Nephron (organoid): ENCODE measurements at regions not wholly inside any gene's neighbourhood (a gene's known extent, or its start where the extent isn't known, plus 50 kb on each side); places are given as distances from the start of the nearest gene placed in this dataset.
A peak's percentile ranks its signal among the peaks of the same experiment; 100 is the strongest.
"Not testable (repeated sequence)": the region's sequence is repeated elsewhere in the genome, so short reads cannot be mapped to it uniquely, and the experiment has no call there.

ENCODE experiments used
- H3K27ac Mint-ChIP-seq, 3 experiments: 2 replicates each; pipeline ENCODE4 v1.8.0; 2020; ENCODE audit warnings: mixed read lengths in 3 of 3, mild to moderate bottlenecking in 2 of 3, moderate library complexity in 1 of 3
- H3K27me3 Mint-ChIP-seq: 2 replicates; pipeline ENCODE4 v1.8.0; 2021; ENCODE audit warnings: low read depth, mild to moderate bottlenecking, moderate library complexity, mixed read lengths
- H3K36me3 Mint-ChIP-seq: 2 replicates; pipeline ENCODE4 v1.8.0; 2020; ENCODE audit warnings: low read depth, mixed read lengths
- H3K4me1 Mint-ChIP-seq: 2 replicates; pipeline ENCODE4 v1.8.0; 2020; ENCODE audit warnings: mixed read lengths
- H3K4me3 Mint-ChIP-seq, 3 experiments: 2 replicates each; pipeline ENCODE4 v1.8.0; 2020; ENCODE audit warnings: mild to moderate bottlenecking in 3 of 3, mixed read lengths in 3 of 3, moderate library complexity in 2 of 3
- H3K9me3 Mint-ChIP-seq: 2 replicates; pipeline ENCODE4 v1.8.0; 2020; ENCODE audit warnings: mixed read lengths
- TF ChIP-seq, protein P1 (sequence below), 3 experiments: fragments of 200-600 bp; sonication (generic); IDR thresholded peaks; one replicate each; pipeline ENCODE4 v1.5.0; 2021; ENCODE audit warnings: antibody characterized with exemption in 3 of 3; ENCODE audit not compliant: unreplicated experiment in 3 of 3

DNA sequence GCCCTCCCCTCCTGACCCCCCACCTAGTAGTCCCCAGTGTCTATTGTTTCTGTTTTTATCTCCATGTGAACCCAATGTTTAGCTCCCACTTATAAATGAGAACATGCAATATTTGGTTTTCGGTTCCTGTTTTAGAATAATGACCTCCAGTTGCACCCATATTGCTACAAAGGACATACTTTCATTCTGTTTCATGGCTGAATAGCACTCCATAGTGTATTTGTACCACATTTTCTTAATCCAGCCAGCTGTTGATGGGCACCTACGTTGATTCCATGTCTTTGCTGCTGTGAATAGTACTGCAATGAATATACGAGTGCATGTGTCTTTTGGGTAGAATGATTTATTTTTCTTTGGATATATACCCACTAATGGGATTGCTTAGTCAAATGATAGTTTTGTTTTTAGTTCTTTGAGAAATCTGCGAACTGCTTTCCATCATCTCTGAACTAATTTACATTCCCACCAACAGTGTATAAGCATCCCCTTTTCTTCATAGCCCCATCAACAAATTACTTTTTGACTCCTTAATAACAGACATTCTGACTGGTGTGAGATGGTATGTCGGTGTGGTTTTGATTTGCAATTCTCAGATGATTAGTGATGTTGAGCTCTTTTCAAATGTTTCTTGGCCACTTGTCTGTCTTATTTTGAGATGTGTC lies 128.4 kb upstream of the PHYHIPL start:
- H3K4me1 Mint-ChIP-seq = peaks cover 15% of the 10 kb centered on the region
- H3K36me3 Mint-ChIP-seq = no peaks in the 10 kb centered on the region
- no peak overlapping the region for H3K4me3 Mint-ChIP-seq
- peaks cover 19% of the 10 kb centered on the region for H3K9me3 Mint-ChIP-seq
- H3K27ac Mint-ChIP-seq = no peak overlapping the region
- H3K27me3 Mint-ChIP-seq = no peaks in the 10 kb centered on the region
- TF ChIP-seq, protein P1, sequence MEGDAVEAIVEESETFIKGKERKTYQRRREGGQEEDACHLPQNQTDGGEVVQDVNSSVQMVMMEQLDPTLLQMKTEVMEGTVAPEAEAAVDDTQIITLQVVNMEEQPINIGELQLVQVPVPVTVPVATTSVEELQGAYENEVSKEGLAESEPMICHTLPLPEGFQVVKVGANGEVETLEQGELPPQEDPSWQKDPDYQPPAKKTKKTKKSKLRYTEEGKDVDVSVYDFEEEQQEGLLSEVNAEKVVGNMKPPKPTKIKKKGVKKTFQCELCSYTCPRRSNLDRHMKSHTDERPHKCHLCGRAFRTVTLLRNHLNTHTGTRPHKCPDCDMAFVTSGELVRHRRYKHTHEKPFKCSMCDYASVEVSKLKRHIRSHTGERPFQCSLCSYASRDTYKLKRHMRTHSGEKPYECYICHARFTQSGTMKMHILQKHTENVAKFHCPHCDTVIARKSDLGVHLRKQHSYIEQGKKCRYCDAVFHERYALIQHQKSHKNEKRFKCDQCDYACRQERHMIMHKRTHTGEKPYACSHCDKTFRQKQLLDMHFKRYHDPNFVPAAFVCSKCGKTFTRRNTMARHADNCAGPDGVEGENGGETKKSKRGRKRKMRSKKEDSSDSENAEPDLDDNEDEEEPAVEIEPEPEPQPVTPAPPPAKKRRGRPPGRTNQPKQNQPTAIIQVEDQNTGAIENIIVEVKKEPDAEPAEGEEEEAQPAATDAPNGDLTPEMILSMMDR (IDR thresholded peaks at IDR 0.05; ENCODE audit: unreplicated experiment in 3 of 3) = no peak

- H3K4me1 Mint-ChIP-seq = peaks cover 15% of the 10 kb centered on the region
- H3K27me3 Mint-ChIP-seq, H3K27ac Mint-ChIP-seq, H3K36me3 Mint-ChIP-seq, H3K4me3 Mint-ChIP-seq: not testable (repeated sequence)
- H3K9me3 Mint-ChIP-seq = peaks cover 25% of the 10 kb centered on the region
These were observed 122.9 kb upstream of the PHYHIPL start for GRCh38 chr10:59053502-59053901.

GRCh38 chr10:59055045-59055444 lies 121.4 kb upstream of the PHYHIPL start:
- H3K27ac Mint-ChIP-seq = peak overlapping the region in 2 of 3 experiments; percentile 26 to 69
- peaks cover 24% of the 10 kb centered on the region for H3K9me3 Mint-ChIP-seq
- no peaks in the 10 kb centered on the region for H3K36me3 Mint-ChIP-seq
- peaks cover 7% of the 10 kb centered on the region for H3K27me3 Mint-ChIP-seq
- TF ChIP-seq, protein P1 (IDR thresholded peaks at IDR 0.05; ENCODE audit: unreplicated experiment in 3 of 3) = no peak
- H3K4me1 Mint-ChIP-seq = peaks cover 15% of the 10 kb centered on the region
- no peak overlapping the region for H3K4me3 Mint-ChIP-seq

GRCh38 chr10:59057345-59057744 lies 119.1 kb upstream of the PHYHIPL start:
- peaks cover 7% of the 10 kb centered on the region for H3K27me3 Mint-ChIP-seq
- H3K9me3 Mint-ChIP-seq = peaks cover 12% of the 10 kb centered on the region
- no peak overlapping the region for H3K4me3 Mint-ChIP-seq
- peaks cover 15% of the 10 kb centered on the region for H3K4me1 Mint-ChIP-seq
- no peaks in the 10 kb centered on the region for H3K36me3 Mint-ChIP-seq
- no peak overlapping the region for H3K27ac Mint-ChIP-seq
- TF ChIP-seq, protein P1 (IDR thresholded peaks at IDR 0.05; ENCODE audit: unreplicated experiment in 3 of 3) = no peak

DNA sequence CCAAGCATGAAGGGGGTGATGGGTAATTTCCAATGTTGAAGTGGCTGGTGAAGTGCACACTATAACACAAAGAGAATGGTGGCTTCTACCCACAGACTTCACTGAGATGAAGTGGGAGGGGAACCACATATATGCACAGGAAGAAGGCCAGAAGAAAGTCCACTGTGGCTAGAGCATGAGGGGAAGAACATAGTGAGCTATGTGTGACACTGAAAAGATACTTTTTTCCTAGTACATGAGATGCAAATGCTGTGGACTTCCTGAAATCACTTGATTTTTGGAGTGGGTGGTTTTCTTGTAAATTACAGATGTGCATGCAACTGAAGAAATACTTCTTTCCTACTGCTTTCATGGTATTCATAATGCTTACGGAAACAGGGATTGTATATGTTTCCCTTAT lies 115.6 kb upstream of the PHYHIPL start:
- H3K27me3 Mint-ChIP-seq = peaks cover 7% of the 10 kb centered on the region
- H3K36me3 Mint-ChIP-seq = no peaks in the 10 kb centered on the region
- H3K9me3 Mint-ChIP-seq = no peaks in the 10 kb centered on the region
- H3K4me3 Mint-ChIP-seq = no peak overlapping the region
- peaks cover 23% of the 10 kb centered on the region for H3K4me1 Mint-ChIP-seq
- H3K27ac Mint-ChIP-seq = no peak overlapping the region
- TF ChIP-seq, protein P1 (IDR thresholded peaks at IDR 0.05; ENCODE audit: unreplicated experiment in 3 of 3) = no peak

GRCh38 chr10:59063491-59063890 lies 113.0 kb upstream of the PHYHIPL start:
- peaks cover 3% of the 10 kb centered on the region for H3K27me3 Mint-ChIP-seq
- H3K36me3 Mint-ChIP-seq = no peaks in the 10 kb centered on the region
- H3K4me1 Mint-ChIP-seq = peaks cover 14% of the 10 kb centered on the region
- no peaks in the 10 kb centered on the region for H3K9me3 Mint-ChIP-seq
- TF ChIP-seq, protein P1 (IDR thresholded peaks at IDR 0.05; ENCODE audit: unreplicated experiment in 3 of 3) = no peak
- H3K27ac Mint-ChIP-seq = peak overlapping the region in 1 of 3 experiments; percentile 20
- no peak overlapping the region for H3K4me3 Mint-ChIP-seq
